GM21717 (cell line): ENCODE measurements at regions not wholly inside any gene's neighbourhood (a gene's known extent, or its start where the extent isn't known, plus 50 kb on each side); places are given as distances from the start of the nearest gene placed in this dataset.
"Not testable (repeated sequence)": the region's sequence is repeated elsewhere in the genome, so short reads cannot be mapped to it uniquely, and the experiment has no call there.

Experiments
- ATAC-seq: cut with Tn5 transposase; IDR thresholded peaks from one replicate; pipeline ENCODE4 v1.9.1; 2021; ENCODE audit warnings: mild to moderate bottlenecking, moderate library complexity; ENCODE audit not compliant: unreplicated experiment

- ATAC-seq: no peak
Observed at GRCh38 chr10:106089855-106090254, 1074.7 kb downstream of the SORCS1 start.

GRCh38 chr10:106086391-106086790, 1078.1 kb downstream of the SORCS1 start:
- ATAC-seq: no peak

GRCh38 chr10:106083572-106083971, 1080.9 kb downstream of the SORCS1 start:
- no peak for ATAC-seq

DNA sequence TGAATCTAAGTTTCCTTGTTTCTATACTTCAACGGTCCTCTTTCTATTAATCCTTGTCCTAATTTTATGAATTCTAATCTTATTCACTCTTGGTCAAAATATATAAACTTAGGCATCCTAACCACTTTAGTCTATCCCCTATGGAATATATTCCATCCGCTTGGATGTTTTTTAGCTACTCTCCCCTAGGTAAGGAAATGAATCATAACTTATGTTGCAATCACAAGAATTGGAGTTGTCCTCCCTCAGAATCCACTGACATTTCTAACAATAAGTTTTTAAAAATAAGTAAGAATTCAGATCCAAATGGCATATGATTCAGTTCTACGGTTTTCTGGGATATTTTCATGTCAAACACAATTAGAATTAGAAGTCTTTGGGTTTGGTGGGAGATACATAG, 1081.6 kb downstream of the SORCS1 start:
- no peak for ATAC-seq

DNA sequence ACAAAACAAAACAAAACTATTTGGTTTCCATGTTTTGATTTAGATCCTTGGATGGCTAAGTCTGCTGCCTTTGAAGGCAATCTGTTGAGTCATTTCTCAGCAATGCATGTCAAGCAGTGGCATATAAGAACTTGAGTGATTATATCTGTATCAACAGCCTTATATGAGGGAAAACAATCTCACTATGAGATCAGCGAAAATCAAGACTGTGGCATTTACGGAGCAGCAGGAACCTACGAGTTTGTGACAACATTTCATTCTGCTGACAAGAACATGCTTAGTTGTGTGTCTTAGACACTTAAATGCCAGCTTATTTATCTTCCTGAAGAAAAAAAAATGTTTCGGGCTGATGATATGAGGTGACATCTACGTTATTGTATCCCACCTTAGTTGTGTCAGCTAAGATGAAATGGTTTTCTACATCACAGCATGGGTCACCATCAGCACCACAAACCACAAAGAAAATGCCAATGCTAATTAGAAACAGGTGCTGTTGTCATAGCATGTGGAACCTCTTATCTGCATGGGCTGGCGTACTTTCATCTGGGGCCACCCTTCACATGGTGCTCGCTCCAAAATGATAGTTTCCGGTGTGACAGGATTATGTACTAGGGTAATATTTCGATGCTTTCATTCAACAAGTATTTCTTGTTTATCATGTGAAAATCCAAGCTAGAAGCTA, 1085.5 kb downstream of the SORCS1 start:
- ATAC-seq: no peak

GRCh38 chr10:106076496-106076895, 1088.0 kb downstream of the SORCS1 start:
- no peak for ATAC-seq

DNA sequence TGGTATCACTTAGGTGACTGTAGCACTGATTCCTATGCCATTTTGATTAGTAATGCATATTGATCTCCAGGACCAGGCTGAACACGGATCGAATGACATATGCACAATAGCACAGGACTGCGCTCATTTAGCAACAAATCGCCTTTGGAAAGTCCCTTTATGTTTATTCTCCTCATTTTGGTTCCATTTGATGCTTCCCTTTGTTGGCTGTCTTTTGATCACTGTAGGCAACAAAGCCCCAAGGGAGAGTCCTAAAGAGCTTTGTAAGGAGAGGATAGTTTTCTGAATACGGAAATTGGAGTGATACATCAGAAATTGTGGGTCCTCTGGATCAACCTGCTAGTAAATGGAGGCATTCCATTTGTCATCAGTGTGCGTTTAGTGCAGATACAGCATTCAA, 1111.4 kb downstream of the SORCS1 start:
- no peak for ATAC-seq

GRCh38 chr10:106044503-106044902, 1120.0 kb downstream of the SORCS1 start:
- ATAC-seq: no peak

DNA sequence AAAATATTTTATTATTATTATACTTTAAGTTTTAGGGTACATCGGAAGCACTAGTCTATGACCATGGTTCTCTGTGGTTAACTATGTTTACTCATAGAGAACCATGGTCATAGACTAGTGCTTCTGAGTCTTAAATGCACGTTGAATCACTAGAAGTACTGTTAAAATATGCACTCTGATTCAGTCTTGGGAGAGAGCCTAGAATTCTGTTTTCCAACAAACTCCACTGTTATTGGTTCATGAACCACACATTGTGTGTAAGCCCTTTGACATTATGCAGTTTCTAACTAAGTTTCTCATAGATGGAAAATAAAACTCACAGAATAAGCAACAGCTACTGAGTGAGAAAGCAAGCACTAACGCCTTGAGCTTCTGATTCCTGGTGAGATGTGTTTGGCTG, 1120.6 kb downstream of the SORCS1 start:
- no peak for ATAC-seq

DNA sequence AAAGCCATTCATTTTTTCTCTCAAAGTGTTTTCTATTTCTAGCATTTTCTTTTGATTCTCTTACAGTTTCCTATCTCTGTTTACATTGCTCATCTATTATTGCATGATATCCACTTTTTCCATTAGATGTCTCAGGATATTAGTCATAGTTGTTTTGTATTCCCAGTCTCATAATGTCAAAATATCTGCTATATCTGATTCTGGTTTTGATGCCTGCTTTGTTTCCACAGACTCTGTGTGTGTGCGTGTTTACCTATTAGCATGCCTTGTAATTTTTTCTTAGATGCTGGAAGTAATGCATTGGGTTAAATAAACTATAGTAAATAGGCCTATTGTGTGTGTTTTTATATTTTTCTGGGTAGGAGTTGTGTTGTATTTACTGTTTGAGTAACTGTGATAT, 1126.3 kb downstream of the SORCS1 start:
- no peak for ATAC-seq

DNA sequence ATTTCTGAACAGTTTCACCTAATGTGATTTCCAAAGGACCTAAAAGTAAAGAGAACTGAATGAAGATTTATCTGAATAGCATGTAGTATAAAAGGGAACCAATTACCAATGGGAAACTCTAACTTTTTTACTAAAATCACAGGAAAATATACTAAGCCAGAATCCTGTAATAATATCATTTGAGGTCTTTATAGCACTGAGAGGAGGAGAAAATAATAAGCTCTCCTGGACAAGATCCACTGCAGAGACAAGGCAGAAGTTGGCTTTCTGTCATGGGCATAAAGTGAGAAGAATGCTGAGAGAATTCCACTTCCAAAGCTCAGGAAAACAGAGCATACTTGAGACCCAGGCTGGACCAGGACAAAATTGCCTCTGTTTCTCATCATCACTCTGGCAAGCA, 1131.4 kb downstream of the SORCS1 start:
- no peak for ATAC-seq

DNA sequence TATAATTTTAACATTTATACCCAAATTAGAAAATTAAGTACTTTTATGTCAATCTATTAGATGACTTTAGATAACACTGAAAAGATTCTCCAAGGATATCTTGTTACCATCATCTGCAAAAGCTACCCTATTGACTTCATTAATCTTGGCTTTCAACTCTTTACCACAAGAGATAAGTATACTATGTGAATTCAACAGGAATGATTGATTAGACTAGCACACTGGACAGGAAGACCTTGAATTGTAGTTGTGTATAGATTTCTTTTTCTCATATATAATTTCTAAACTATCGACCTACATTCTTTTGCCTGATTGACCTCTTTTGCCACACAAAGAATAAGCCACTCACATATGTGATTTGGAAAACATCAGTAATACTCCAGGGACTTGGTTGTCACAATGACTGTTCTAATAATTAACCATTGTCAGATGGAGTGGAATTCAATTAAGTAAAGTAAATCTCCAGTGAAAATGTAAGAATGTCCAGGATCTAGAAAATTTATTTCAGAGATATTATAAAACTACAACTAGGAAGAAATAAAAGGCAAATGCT, 1132.0 kb downstream of the SORCS1 start:
- no peak for ATAC-seq

DNA sequence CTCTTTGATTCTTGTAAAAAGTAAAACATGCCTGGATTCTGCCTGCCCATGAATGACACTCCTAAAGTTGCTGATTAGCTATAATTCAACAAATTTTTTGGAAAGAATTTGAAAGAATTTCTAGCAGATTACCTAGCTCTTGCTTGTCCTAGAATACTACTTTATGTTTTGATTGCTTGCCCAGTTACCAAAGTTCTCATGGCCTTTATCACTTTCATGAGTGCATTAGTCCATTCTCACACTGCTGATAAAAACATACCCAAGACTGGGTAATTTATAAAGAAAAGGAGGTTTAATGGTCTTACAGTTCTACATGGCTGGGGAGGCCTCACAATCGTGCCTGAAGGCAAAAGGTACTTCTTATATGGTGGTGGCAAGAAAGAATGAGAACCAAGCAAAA, 1137.3 kb downstream of the SORCS1 start:
- no peak for ATAC-seq

DNA sequence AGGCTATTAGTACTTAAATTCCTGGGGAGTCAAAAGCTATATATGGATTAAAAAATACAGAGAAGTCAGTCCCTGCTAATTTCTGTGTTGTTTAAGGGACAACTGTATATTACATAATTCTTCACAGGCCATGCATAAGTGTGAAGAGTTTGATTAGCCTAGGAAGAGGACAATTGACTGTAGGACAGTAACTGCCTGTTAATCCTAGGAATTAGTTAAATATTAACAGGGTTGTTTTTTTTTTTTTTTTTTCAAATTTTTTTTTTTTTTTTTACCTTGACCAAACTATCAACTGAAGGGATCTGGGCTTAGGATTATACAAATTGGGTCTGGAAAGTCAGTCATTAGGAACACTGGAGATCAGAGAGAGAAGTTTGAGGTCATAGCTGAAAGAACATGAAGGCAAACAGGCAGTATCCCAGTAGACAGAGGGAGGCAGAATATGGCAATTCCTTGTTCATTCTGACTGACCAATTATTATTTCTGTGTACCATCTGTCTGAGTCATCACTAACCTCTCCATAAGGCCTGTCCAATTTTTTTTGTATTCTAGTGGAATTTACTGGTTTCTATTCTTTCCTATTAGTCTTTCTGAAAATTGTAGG, 1139.2 kb downstream of the SORCS1 start:
- ATAC-seq: no peak

GRCh38 chr10:106023329-106023728, 1141.2 kb downstream of the SORCS1 start:
- no peak for ATAC-seq

DNA sequence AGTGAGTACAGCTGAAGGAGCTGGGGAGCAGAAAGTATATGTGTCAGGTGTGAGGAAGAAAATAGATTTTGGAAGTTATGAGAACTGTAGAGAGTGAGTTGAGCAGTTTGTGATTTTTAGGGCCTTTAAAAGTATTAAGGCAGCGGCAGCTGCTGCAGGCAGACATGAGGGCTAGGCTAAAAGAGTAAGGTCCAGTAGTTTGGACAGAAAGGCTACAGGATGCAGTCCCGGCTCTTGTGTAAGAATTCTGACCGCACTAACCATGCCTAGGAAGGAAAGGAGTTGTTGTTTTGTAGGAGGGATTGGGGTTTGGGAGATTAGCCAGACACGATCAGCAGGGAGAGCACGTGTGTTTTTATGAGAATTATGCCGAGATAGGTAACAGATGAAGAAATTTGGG, 1144.9 kb downstream of the SORCS1 start:
- ATAC-seq: not testable (repeated sequence)

- not testable (repeated sequence) for ATAC-seq
Observed at GRCh38 chr10:106015369-106016199, 1148.9 kb downstream of the SORCS1 start.

DNA sequence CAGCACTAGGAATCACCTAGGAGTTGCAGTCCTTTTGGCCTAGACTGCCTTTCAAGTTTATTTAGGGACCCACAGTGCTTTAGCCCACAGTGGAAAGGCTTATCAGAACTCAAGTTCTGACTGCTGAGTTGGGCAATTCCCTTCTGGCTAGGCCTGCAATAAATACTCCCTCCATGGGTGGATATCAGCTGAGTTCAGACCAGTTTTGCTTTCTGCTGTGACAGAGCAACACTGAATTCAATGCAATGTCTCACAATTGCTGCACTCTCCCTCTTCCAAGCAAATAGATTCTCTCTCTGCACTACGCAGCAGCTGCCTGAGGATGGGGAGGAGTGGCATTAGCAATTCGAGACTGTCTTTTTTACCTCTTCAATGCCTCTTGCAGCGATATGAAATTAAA, 1153.3 kb downstream of the SORCS1 start:
- ATAC-seq: no peak

GRCh38 chr10:106000721-106001120, 1163.8 kb downstream of the SORCS1 start:
- no peak for ATAC-seq

DNA sequence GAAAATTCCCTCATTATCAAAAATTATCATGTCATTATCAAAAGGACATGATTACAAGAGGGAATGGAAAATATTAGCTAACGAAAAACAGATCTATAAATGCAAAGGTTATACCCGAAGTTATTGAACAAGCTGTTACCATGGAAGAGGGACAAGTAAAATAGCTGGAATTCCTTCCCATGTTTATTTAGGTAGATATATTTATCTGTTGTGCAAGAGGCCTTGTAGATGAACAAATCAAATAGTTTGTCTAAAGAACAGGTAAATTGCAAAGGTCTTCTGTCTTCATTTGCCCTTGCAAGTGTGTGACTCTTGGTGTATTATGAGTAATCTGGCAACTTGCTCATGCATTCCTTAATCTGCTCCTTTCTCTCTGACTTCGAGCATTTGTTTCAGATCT, 1170.9 kb downstream of the SORCS1 start:
- ATAC-seq: no peak

- ATAC-seq: no peak
Observed at GRCh38 chr10:105992928-105993327, 1171.6 kb downstream of the SORCS1 start.

DNA sequence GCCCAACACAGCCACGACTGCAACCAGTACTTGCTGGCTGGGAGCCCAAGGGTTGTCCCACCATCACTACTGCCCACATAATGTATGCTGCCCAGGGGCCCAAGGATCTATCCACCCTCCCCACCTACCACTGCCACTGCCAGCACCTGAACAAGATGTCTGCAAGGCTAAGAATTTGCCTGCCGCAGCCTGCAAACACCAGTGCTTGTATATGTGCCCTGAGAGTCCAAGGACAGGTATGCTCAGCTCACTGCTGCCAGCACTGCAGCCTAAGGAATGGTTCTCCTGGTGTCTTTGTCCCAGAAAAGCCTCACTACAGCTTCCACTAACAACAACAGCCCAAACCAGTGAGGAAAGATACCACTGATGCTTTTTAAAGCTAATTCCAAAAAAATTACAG, 1174.0 kb downstream of the SORCS1 start:
- ATAC-seq: no peak
